ELF-1 (cell line): ENCODE measurements at regions not wholly inside any gene's neighbourhood (a gene's known extent, or its start where the extent isn't known, plus 50 kb on each side); places are given as distances from the start of the nearest gene placed in this dataset.
"Not testable (repeated sequence)": the region's sequence is repeated elsewhere in the genome, so short reads cannot be mapped to it uniquely, and the experiment has no call there.

Experiments
- DNase-seq: peaks from one replicate; pipeline ENCODE4 v3.0.0-alpha.2; 2016; ENCODE audit warnings: low read depth, low spot score

GRCh38 chr22:48425091-48425506, 1402.6 kb downstream of the BRD1 start:
- no peak for DNase-seq

GRCh38 chr22:48424661-48425060, 1403.0 kb downstream of the BRD1 start:
- DNase-seq = no peak

- DNase-seq = no peak
Observed at GRCh38 chr22:48424201-48424627, 1403.5 kb downstream of the BRD1 start.

GRCh38 chr22:48423481-48423911, 1404.2 kb downstream of the BRD1 start:
- no peak for DNase-seq

GRCh38 chr22:48422900-48423480, 1404.7 kb downstream of the BRD1 start:
- no peak for DNase-seq

GRCh38 chr22:48418831-48419230, 1408.8 kb downstream of the BRD1 start:
- no peak for DNase-seq

- no peak for DNase-seq
Observed at GRCh38 chr22:48417225-48418070, 1410.2 kb downstream of the BRD1 start.

- no peak for DNase-seq
Observed at GRCh38 chr22:48416396-48417224, 1411.1 kb downstream of the BRD1 start.

- no peak for DNase-seq
Observed at GRCh38 chr22:48415520-48415919, 1412.2 kb downstream of the BRD1 start.

GRCh38 chr22:48414651-48415050, 1413.0 kb downstream of the BRD1 start:
- DNase-seq = no peak

- not testable (repeated sequence) for DNase-seq
Observed at GRCh38 chr22:48412931-48413330, 1414.7 kb downstream of the BRD1 start.

- DNase-seq = no peak
Observed at GRCh38 chr22:48410536-48410935, 1417.1 kb downstream of the BRD1 start.

GRCh38 chr22:48407256-48407955, 1420.3 kb downstream of the BRD1 start:
- no peak for DNase-seq

GRCh38 chr22:48406161-48406560, 1421.5 kb downstream of the BRD1 start:
- no peak for DNase-seq

GRCh38 chr22:48405741-48406140, 1421.9 kb downstream of the BRD1 start:
- no peak for DNase-seq

GRCh38 chr22:48404801-48405447, 1422.7 kb downstream of the BRD1 start:
- no peak for DNase-seq

GRCh38 chr22:48403521-48404403, 1423.9 kb downstream of the BRD1 start:
- DNase-seq = no peak

- DNase-seq = no peak
Observed at GRCh38 chr22:48402591-48403031, 1425.1 kb downstream of the BRD1 start.

GRCh38 chr22:48401523-48401922, 1426.2 kb downstream of the BRD1 start:
- DNase-seq = not testable (repeated sequence)
